ENCODE measurements at regions not wholly inside any gene's neighbourhood (a gene's known extent, or its start where the extent isn't known, plus 50 kb on each side); places are given as distances from the start of the nearest gene placed in this dataset.

GRCh38 chr2:14494759-14495158, 137.8 kb upstream of the LRATD1 start:
- TF ChIP-seq CTCF (IDR thresholded peaks at IDR 0.05), result no peak
- TF ChIP-seq POLR2A (IDR thresholded peaks at IDR 0.05), result no peak
- no peak for TF ChIP-seq EP300 (IDR thresholded peaks at IDR 0.05)

All from tibial nerve (tissue), 4 donors.